Testis (tissue), 2 donors: ENCODE measurements at regions not wholly inside any gene's neighbourhood (a gene's known extent, or its start where the extent isn't known, plus 50 kb on each side); places are given as distances from the start of the nearest gene placed in this dataset.

ENCODE experiments used
- DNase-seq: peaks from one replicate; pipeline ENCODE4 v3.0.0-alpha.2; 2019
- H3K27ac ChIP-seq, 2 donors: fragments of 200-600 bp; sonication (generic); one replicate each; pipeline ENCODE4 v1.5.1; 2019
- H3K27me3 ChIP-seq: fragments of 200-600 bp; sonication (generic); one replicate; pipeline ENCODE4 v1.5.1; 2019
- H3K36me3 ChIP-seq: fragments of 200-600 bp; sonication (generic); one replicate; pipeline ENCODE4 v1.5.1; 2017; ENCODE audit warnings: low read depth; ENCODE audit errors: missing control alignments
- H3K4me1 ChIP-seq: fragments of 200-600 bp; sonication (generic); one replicate; pipeline ENCODE4 v1.5.1; 2019
- H3K4me3 ChIP-seq, 2 donors: fragments of 200-600 bp; sonication (generic); one replicate each; pipeline ENCODE4 v1.5.1; 2017 to 2019
- H3K9me3 ChIP-seq: fragments of 200-600 bp; sonication (generic); one replicate; pipeline ENCODE4 v1.5.1; 2017
- POLR2A ChIP-seq: fragments of 450-650 bp; IDR thresholded peaks from one replicate; pipeline ENCODE4 v1.6.1; 2017; ENCODE audit warnings: antibody characterized with exemption, mild to moderate bottlenecking, moderate library complexity
- WGBS, 2 donors: methylation state at CpG; one replicate each; pipeline ENCODE4 v1.1.5; 2018; 5-methylcytosine and 5-hydroxymethylcytosine counted together
- intact Hi-C: fragments of 100-400 bp; cut with DNase I; formaldehyde crosslinking; loops from one replicate; pipeline ENCODE4 v1.15.1; 2023; ENCODE audit warnings: low total_unique reads
- TF ChIP-seq, protein P1 (sequence below), 3 experiments: fragments of 450-650 bp in 2 of 3; fragments of 200-600 bp in 1 of 3; sonication (generic) in 1 of 3; IDR thresholded peaks; one replicate each; pipeline ENCODE4 v1.5.1; 2016 to 2019; ENCODE audit warnings: antibody characterized with exemption in 3 of 3, mild to moderate bottlenecking in 2 of 3, moderate library complexity in 1 of 3

- Histone ChIP-seq H3K27me3 (no peaks in the 10 kb centered on the region), H3K27ac (no peak overlapping the region), H3K36me3 (no peaks in the 10 kb centered on the region), H3K9me3 (no peaks in the 10 kb centered on the region), H3K4me3 (no peak overlapping the region), H3K4me1 (no peaks in the 10 kb centered on the region)
- 47 to 56% methylated on average over 4 of the region's 4 CpGs for WGBS, 2 donors
- intact Hi-C loops = no loop called here
- TF ChIP-seq, protein P1, sequence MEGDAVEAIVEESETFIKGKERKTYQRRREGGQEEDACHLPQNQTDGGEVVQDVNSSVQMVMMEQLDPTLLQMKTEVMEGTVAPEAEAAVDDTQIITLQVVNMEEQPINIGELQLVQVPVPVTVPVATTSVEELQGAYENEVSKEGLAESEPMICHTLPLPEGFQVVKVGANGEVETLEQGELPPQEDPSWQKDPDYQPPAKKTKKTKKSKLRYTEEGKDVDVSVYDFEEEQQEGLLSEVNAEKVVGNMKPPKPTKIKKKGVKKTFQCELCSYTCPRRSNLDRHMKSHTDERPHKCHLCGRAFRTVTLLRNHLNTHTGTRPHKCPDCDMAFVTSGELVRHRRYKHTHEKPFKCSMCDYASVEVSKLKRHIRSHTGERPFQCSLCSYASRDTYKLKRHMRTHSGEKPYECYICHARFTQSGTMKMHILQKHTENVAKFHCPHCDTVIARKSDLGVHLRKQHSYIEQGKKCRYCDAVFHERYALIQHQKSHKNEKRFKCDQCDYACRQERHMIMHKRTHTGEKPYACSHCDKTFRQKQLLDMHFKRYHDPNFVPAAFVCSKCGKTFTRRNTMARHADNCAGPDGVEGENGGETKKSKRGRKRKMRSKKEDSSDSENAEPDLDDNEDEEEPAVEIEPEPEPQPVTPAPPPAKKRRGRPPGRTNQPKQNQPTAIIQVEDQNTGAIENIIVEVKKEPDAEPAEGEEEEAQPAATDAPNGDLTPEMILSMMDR (IDR thresholded peaks at IDR 0.05) = no peak
- no peak for TF ChIP-seq POLR2A
- no peak for DNase-seq
Observed at GRCh38 chr4:29121586-29121985, 1598.6 kb upstream of the PCDH7 start.

- no peaks in the 10 kb centered on the region for H3K27me3 ChIP-seq
- H3K27ac ChIP-seq = no peak overlapping the region
- no peaks in the 10 kb centered on the region for H3K9me3 ChIP-seq
- intact Hi-C loops = no loop called here
- no peak overlapping the region for H3K4me3 ChIP-seq
- DNase-seq = no peak
- TF ChIP-seq, protein P1 (IDR thresholded peaks at IDR 0.05) = no peak
- TF ChIP-seq POLR2A = no peak
- H3K4me1 ChIP-seq = no peaks in the 10 kb centered on the region
- H3K36me3 ChIP-seq = no peaks in the 10 kb centered on the region
- WGBS, 2 donors = 92 to 97% methylated on average over 1 of the region's 1 CpG
Observed at GRCh38 chr4:29128810-29129209, 1591.4 kb upstream of the PCDH7 start.

GRCh38 chr4:29131304-29131703 is 1588.9 kb upstream of the PCDH7 start:
- intact Hi-C loops = no loop called here
- no peak overlapping the region for H3K27ac ChIP-seq
- 80 to 86% methylated on average over 2 of the region's 2 CpGs for WGBS, 2 donors
- DNase-seq = no peak
- no peak for TF ChIP-seq POLR2A
- TF ChIP-seq, protein P1 (IDR thresholded peaks at IDR 0.05) = no peak
- no peaks in the 10 kb centered on the region for H3K9me3 ChIP-seq
- H3K27me3 ChIP-seq = no peaks in the 10 kb centered on the region
- no peaks in the 10 kb centered on the region for H3K36me3 ChIP-seq
- H3K4me1 ChIP-seq = no peaks in the 10 kb centered on the region
- no peak overlapping the region for H3K4me3 ChIP-seq

DNA sequence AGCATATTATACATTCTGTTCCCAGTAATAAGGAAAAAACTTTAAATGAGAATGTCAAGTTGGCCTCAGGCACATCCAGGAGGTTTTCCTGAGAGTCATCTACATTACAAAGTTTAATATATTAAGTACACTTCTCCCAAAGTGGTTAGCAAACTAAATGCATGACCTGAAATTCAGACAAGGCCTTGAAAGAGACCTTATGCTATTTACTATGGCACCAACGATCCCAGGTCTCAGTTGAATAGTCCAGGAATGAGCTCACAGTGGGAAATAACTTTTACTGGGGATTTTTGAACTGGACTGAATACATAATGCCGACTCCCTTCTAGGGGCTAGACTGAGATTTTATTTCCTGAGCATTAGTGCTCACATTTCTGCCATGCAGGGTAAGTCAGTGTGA is 1577.5 kb upstream of the PCDH7 start:
- Histone ChIP-seq H3K36me3 (no peaks in the 10 kb centered on the region), H3K9me3 (no peaks in the 10 kb centered on the region), H3K27me3 (no peaks in the 10 kb centered on the region), H3K27ac (no peak overlapping the region), H3K4me1 (no peaks in the 10 kb centered on the region), H3K4me3 (no peak overlapping the region)
- intact Hi-C loops = no loop called here
- TF ChIP-seq, protein P1 (IDR thresholded peaks at IDR 0.05) = no peak
- no peak for TF ChIP-seq POLR2A
- 61 to 74% methylated on average over 2 of the region's 2 CpGs for WGBS, 2 donors
- DNase-seq = no peak

DNA sequence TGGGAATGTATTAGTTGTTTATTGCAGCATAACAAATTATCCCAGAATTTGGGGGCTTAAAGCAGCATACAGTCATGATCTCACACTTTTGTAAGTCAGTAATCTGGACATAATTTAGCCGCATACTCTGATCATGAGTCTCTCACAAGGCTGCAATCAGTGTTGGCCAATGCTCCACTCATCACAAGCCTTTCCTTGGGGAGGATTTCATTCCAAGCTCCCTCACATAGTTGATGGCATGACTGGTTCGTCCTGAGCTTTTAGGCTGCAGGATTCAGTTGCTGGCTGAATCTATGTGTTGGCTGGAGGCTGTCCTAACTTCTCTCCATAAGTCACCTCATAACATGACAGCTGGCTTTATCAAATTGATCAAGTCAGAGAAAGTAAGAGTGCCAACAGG is 1568.6 kb upstream of the PCDH7 start:
- no peaks in the 10 kb centered on the region for H3K36me3 ChIP-seq
- no peak overlapping the region for H3K27ac ChIP-seq
- WGBS, 2 donors = 78 to 82% methylated on average over 2 of the region's 2 CpGs
- no peaks in the 10 kb centered on the region for H3K27me3 ChIP-seq
- no peaks in the 10 kb centered on the region for H3K9me3 ChIP-seq
- no peak overlapping the region for H3K4me3 ChIP-seq
- no peaks in the 10 kb centered on the region for H3K4me1 ChIP-seq
- intact Hi-C loops = no loop called here
- no peak for DNase-seq
- no peak for TF ChIP-seq POLR2A
- TF ChIP-seq, protein P1 (IDR thresholded peaks at IDR 0.05) = no peak
